NCI-H446 (cell line): ENCODE measurements at regions not wholly inside any gene's neighbourhood (a gene's known extent, or its start where the extent isn't known, plus 50 kb on each side); places are given as distances from the start of the nearest gene placed in this dataset.
"Not testable (repeated sequence)": the region's sequence is repeated elsewhere in the genome, so short reads cannot be mapped to it uniquely, and the experiment has no call there.

Source experiments
- DNase-seq, 2 experiments: peaks; one replicate each; lab custom pipeline; 2025; lab: John Stamatoyannopoulos, UW

DNA sequence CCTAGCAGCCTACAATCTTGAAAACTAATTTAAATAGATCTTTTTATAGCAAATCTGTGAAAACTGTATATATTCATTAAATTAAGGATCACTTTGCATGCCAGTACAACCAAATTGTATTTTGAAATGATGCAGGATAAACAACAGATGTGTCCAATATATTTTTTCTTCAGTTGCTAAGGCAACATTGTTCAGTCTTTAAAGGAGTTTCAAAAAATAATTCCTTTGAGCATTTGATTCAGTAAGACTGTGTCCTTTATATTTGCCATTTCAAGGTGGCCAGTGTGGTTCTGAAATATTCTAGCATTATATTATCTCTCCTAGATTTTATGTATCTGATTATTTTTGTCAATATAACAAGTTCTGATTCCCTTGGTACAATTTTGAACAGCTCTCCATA, 254.7 kb downstream of the PLOD2 start:
- DNase-seq: no peak

- DNase-seq: no peak
Observed at GRCh38 chr3:145906755-145907154, 254.2 kb downstream of the PLOD2 start.

DNA sequence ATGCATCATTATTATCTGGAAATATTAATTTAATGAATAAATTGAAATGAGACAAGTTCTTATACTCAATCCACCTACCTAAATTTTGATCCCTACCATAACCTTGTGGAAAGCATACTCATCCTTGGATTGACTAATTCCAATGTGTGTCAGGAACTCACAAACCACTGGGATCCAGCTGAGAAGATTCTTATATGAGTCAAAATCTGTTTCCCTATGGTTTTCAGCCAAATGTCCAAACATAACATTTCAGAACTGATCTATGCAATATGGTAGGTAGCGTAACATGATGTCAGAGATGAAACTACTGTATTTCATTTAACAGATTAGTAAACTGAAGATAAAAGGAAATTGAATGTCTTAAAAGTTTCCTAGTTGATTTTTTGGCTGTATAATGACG, 250.0 kb downstream of the PLOD2 start:
- DNase-seq: no peak

DNA sequence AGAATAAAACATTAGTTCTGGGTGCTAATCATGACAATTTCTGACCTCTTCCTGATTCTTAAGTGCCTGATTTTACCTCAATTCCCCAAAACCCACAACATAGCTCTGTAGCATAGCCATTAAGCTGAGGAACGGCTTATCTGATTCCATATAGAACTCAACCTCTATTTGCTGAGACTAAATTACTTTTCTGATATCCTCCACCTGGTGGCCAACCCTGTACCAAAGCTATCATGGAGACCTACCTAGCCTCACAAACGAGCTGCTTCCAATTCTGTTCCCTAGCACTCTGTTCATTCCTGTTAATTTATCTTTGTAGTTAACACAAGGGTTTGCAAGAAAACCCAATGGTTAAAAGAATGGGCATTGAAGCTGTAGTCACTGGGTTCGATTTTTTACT, 245.2 kb downstream of the PLOD2 start:
- DNase-seq: no peak

DNA sequence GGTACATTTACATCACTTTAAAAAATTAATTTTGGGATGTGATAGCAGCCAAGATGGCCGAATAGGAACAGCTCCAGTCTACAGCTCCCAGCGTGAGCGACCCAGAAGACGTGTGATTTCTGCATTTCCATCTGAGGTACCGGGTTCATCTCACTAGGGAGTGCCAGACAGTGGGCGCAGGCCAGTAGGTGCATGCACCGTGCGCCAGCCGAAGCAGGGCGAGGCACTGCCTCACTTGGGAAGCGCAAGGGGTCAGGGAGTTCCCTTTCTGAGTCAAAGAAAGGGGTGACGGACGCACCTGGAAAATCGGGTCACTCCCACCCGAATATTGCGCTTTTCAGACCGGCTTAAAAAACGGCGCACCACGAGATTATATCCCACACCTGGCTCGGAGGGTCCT, 233.2 kb downstream of the PLOD2 start:
- not testable (repeated sequence) for DNase-seq

DNA sequence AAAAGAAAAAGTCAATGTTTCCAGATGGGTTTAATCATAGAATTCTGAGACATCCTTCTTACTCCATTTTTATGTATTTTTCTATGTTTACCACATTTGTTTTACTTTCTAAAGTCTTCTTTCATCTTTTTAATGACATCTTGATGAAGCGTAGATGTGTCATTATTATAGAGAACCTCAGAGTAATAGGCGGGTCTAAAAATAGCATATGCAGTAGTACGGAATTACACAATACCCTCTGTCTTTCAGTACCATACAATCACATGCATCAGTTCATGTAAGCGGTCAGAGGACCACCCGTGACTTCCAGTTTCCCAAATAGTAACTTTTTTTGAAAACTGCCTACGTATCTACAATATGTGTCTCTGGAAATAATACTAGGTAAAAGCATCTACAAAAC, 224.0 kb downstream of the PLOD2 start:
- DNase-seq: no peak

DNA sequence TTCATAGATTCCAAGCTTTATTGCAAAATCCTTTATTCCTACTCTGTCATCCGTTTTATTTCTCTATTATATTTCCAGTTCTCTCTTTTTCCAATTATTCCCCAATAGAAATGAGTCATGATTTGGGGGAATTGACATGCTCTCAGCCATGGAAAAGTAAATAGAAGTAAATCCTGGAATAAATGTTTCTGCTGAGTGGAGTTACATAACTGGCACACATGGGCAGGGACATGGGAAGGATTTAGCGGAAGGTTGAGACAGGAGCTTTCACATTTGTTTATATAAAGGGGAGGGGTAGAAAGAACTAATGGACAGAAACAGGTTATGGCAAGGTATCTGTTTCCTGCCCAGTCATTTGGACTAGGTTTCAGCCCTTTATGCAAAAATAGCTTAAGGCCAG, 221.6 kb downstream of the PLOD2 start:
- DNase-seq: no peak

- DNase-seq: no peak
Observed at GRCh38 chr3:145942052-145942451, 218.9 kb downstream of the PLOD2 start.

DNA sequence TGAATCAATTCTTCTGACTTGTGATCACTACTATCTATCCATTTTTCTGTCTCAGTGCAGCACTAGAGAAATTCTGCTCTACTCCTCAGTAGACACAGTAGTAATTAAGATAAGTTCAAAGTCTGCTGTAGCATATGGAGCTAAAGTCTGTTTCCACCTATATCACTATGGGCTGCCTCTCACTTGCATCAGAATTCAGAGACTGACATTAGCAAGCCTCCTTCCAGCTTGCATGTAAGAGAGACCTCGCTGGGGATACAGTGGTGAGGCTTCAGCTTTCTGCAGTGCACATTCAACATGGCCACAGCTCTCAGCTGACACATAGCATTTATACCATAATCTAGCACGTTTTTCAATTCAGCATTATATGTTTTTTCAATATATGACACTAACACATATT, 217.0 kb downstream of the PLOD2 start:
- DNase-seq: no peak

DNA sequence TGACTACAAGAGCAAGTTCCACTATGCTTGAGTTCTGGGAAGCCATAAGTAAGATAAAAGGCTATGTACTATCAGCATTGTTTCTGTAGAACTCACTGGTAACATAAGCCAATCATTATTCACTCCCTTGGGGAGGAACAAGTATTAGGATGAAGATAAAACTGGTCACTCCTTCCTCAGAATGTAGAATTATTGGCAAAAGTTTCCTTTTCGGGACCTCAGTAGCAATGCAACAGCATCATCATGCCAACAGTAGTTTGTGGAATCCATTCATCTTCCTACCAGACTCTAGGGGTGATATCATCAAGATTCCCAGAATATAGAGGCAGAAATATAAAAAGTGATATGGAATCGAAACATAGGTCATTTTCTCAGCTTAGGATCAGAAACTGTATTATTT, 209.5 kb downstream of the PLOD2 start:
- no peak for DNase-seq

DNA sequence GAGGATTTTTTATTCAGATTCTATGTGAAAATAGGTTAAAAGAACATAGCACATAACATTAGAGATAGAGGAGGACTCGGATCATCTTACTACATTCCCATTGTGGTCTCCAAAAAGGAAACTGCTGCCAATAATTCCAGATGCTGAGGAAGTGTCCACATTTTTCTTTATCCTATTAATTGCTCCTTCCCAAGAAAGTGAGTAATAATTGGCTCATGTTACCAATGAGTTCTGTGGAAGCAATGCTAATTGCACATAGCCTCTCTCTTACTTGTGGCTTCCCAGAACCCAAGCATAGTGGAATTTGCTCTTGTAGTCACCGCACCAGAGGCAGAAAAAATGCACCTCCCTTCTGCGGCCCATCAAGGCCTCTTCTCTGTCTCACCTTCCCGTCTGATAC, 208.4 kb downstream of the PLOD2 start:
- peak in 1 of 2 experiments; percentile 22 for DNase-seq

- no peak for DNase-seq
Observed at GRCh38 chr3:145953316-145953715, 207.7 kb downstream of the PLOD2 start.

DNA sequence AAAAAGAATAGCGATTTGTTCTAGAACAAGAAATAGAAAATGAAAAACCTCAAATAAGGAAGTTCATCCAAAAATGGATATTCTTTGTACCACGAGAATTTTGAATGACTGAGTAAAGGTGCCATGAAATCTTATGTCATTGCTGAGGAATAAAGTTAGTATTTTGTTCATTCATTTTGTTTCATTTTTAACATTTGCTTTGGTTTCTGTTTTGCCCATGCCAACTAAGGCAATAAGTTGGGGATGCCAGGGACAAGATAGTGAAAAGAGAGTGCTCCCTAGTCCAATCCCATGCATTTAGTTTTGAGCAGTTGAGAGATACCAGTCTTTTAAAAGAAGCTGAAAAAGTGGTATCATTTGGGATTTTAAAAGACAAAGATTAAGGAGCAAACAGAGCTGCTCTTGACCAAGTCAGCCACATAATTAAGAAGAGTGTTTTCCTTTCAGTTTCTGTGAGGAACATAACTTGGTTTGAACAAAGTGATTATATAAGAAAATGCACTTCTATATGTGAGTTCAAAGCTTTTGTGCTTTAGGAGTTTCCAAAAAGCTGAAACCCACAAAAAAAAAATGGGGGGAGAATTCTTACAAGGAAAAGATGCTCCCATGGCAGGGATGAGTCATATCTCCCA, 201.4 kb downstream of the PLOD2 start:
- DNase-seq: no peak

DNA sequence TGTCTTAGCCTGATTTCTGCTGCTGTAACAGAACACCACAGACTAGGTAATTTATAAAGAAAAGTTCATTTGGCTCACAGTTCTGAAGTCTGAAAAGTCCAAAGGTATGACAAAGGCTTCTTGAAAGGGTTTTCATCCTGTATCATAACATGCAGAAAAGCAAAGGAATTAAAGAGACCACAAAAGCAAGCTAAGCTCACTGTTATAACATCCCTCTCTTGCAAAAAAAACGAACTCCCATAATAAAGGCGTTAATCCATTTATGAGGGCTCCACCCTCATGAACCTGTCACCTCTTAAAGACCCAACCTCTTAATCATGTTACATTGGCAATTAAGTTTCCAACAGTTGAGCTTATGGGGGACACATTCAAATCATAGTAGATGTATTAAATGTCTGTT, 197.9 kb downstream of the PLOD2 start:
- DNase-seq: no peak

DNA sequence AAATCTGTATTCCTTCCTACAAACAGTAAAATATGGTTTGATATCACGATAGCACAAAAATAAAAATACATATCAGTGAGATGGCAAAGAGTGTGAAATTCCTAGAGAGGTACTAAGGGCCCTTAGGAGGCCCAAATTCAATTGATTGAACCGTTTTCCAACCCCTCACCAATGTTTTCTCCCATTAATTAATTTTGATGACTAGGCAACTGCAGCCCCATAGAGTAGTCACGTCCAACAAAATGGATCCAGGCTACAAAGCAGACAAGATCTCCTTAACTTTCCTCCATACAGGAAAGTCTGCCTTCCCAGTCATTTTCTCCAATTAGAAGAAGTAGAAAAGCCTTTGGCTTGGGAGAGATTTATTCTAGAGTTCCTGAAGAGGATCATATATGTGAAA, 193.9 kb downstream of the PLOD2 start:
- no peak for DNase-seq

- no peak for DNase-seq
Observed at GRCh38 chr3:145971186-145971585, 189.8 kb downstream of the PLOD2 start.

DNA sequence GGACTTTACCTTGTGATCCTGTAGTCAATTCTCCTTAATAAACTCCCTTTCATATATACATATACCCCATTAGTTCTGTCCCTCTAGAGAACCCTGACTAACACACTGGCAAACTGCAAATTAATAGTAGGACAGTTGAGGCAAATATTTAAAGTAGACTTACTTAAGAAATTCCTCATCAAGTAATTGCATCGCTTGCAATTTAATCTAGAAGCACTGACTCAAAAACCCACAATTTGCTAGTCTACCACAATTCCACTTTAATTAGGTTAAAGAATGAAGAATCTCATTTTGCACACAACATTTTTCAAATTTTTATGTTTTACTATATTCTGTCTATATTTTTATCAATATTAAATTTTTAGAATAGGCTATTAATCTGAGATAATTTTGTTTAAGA, 188.1 kb downstream of the PLOD2 start:
- DNase-seq: no peak

- no peak for DNase-seq
Observed at GRCh38 chr3:145981056-145981455, 179.9 kb downstream of the PLOD2 start.

DNA sequence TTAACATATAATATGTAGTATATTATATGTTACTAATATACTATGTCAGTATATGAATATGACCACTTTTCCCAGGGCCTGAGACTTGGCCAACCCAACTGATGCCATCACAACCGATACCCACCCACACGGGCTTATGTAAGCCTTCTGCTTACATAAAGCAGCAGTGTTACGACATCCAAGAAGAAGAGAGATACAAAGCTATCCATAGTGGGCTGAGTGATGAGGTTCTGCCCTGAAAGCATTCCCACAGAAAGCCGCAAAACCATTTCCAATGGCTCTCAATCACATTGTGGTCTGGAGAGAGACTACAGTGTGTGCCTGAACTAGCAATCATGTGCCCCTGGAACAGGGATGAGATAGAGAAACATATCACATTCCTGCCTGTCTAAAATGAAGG, 177.9 kb downstream of the PLOD2 start:
- DNase-seq: no peak
